ENCODE measurements at regions not wholly inside any gene's neighbourhood (a gene's known extent, or its start where the extent isn't known, plus 50 kb on each side); places are given as distances from the start of the nearest gene placed in this dataset.

DNA sequence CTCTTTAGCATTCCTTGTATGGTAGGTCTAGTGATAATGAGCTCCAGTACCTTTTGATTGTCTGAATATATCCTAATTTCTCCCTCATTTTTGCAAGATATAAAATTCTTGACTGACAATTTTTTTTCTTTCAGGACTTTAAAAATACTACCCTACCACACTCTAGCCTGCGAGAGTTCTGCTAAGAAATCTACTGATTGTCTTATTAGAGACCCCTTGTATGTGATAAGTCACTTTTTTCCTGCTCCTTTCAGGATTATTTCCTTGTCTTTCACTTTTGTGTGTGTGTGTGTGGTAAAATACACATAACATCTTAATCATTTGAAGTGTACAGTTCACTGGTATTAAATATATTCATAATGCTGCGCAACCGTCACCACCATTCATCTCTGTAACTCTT, 68.7 kb upstream of the PPP1R9A start:
- no peaks in the 10 kb centered on the region for H3K79me2 ChIP-seq (ENCODE audit: low read length)
- 0 out of 2 replicates have a peak, but pooled peaks cover 4% of the 10 kb centered on the region for H3K9me3 ChIP-seq (ENCODE audit: low read length)
- peaks cover 8% of the 10 kb centered on the region for H3K4me1 ChIP-seq (ENCODE audit: insufficient read depth, low read length)
- no peak overlapping the region for H3K27ac ChIP-seq (ENCODE audit: low read length)
- no peaks in the 10 kb centered on the region for H4K20me1 ChIP-seq (ENCODE audit: low read length)
- TF ChIP-seq EZH2phosphoT487 (IDR thresholded peaks at IDR 0.05; ENCODE audit: borderline replicate concordance, low read length) (no peak), EZH2 (IDR thresholded peaks at IDR 0.05; ENCODE audit: low read length, unreplicated experiment) (no peak)
- TF ChIP-seq, protein P1, sequence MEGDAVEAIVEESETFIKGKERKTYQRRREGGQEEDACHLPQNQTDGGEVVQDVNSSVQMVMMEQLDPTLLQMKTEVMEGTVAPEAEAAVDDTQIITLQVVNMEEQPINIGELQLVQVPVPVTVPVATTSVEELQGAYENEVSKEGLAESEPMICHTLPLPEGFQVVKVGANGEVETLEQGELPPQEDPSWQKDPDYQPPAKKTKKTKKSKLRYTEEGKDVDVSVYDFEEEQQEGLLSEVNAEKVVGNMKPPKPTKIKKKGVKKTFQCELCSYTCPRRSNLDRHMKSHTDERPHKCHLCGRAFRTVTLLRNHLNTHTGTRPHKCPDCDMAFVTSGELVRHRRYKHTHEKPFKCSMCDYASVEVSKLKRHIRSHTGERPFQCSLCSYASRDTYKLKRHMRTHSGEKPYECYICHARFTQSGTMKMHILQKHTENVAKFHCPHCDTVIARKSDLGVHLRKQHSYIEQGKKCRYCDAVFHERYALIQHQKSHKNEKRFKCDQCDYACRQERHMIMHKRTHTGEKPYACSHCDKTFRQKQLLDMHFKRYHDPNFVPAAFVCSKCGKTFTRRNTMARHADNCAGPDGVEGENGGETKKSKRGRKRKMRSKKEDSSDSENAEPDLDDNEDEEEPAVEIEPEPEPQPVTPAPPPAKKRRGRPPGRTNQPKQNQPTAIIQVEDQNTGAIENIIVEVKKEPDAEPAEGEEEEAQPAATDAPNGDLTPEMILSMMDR (conservative IDR thresholded peaks at IDR 0.05; ENCODE audit: low read depth, low read length) = no peak
- ATAC-seq = no peak
- no peak overlapping the region for H3K9ac ChIP-seq (ENCODE audit: low read length)
- no TSS peak for BruUV-seq (replicated peaks)
- ChIA-PET POLR2A (ENCODE audit: unreplicated experiment) (no interaction called here), CTCF (no interaction called here)
- no peak overlapping the region for H3K4me3 ChIP-seq (ENCODE audit: low read length)
- no peak overlapping the region for H3K4me2 ChIP-seq (ENCODE audit: low read length)
- no peaks in the 10 kb centered on the region for H3K36me3 ChIP-seq (ENCODE audit: low read depth, low read length)
- DNase-seq = no peak
- no peaks in the 10 kb centered on the region for H3F3A ChIP-seq (ENCODE audit: low read length, unreplicated experiment)
- H2AFZ ChIP-seq (ENCODE audit: low read length) = no peak overlapping the region
- H3K9me2 ChIP-seq (replicated peaks; ENCODE audit: low read length) = no peaks in the 10 kb centered on the region
- intact Hi-C loops (cut with micrococcal nuclease) = no loop called here
- H3K27me3 ChIP-seq (ENCODE audit: low read length) = no peaks in the 10 kb centered on the region

DNA sequence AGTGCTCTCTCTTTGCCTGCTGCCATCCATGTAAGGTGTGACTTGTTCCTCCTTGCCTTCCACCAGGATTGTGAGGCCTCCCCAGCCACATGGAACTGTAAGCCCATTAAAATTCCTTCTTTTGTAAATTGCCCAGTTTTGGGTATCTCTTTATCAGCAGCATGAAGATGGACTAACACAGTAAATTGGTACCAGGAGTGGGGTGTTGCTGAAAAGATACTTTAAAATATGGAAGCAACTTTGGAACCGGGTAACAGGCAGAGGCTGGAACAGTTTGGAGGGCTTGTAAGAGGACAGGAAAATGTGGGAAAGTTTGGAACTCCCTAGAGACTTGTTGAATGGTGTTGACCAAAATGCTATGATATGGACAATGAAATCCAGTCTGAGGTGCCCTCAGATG, 63.8 kb upstream of the PPP1R9A start:
- BruUV-seq (replicated peaks) = no TSS peak
- Histone ChIP-seq H3K9me3 (ENCODE audit: low read length) (0 out of 2 replicates have a peak, but pooled peaks cover 4% of the 10 kb centered on the region), H3K9me2 (replicated peaks; ENCODE audit: low read length) (no peaks in the 10 kb centered on the region), H3K4me1 (ENCODE audit: insufficient read depth, low read length) (no peaks in the 10 kb centered on the region), H3K36me3 (ENCODE audit: low read depth, low read length) (no peaks in the 10 kb centered on the region), H4K20me1 (ENCODE audit: low read length) (no peaks in the 10 kb centered on the region), H3K4me2 (ENCODE audit: low read length) (no peak overlapping the region), H3K4me3 (ENCODE audit: low read length) (no peak overlapping the region), H2AFZ (ENCODE audit: low read length) (no peak overlapping the region), H3K27me3 (ENCODE audit: low read length) (no peaks in the 10 kb centered on the region), H3K79me2 (ENCODE audit: low read length) (no peaks in the 10 kb centered on the region), H3K27ac (ENCODE audit: low read length) (no peak overlapping the region), H3F3A (ENCODE audit: low read length, unreplicated experiment) (no peaks in the 10 kb centered on the region), H3K9ac (ENCODE audit: low read length) (no peak overlapping the region)
- intact Hi-C loops (cut with micrococcal nuclease) = no loop called here
- no peak for TF ChIP-seq EZH2 (IDR thresholded peaks at IDR 0.05; ENCODE audit: low read length, unreplicated experiment)
- TF ChIP-seq, protein P1 (conservative IDR thresholded peaks at IDR 0.05; ENCODE audit: low read depth, low read length) = no peak
- TF ChIP-seq EZH2phosphoT487 (IDR thresholded peaks at IDR 0.05; ENCODE audit: borderline replicate concordance, low read length) = no peak
- DNase-seq (no peak), ATAC-seq (no peak)
- ChIA-PET POLR2A (ENCODE audit: unreplicated experiment) (no interaction called here), CTCF (no interaction called here)

DNA sequence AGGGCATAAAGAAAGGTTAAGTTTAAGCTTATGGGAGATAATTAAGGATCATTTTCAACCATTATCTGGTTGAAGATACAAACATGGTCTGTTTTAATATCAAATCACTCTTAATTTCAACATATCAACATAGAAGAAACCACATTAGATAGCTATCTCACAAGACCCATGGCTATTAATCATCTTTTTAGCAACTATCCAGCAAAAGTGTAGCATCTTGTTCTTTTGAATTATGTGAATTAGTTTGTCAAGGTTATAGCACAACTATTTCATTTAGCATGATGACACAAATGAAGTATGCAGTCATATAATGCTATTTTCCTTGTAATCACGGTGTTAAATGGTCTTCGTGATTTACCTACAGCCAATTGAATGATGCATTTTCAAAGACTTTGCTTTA, 58.9 kb upstream of the PPP1R9A start:
- Histone ChIP-seq H3K79me2 (ENCODE audit: low read length) (no peaks in the 10 kb centered on the region), H3F3A (ENCODE audit: low read length, unreplicated experiment) (no peaks in the 10 kb centered on the region), H3K4me2 (ENCODE audit: low read length) (no peak overlapping the region), H2AFZ (ENCODE audit: low read length) (no peak overlapping the region), H3K4me1 (ENCODE audit: insufficient read depth, low read length) (no peaks in the 10 kb centered on the region), H3K4me3 (ENCODE audit: low read length) (no peak overlapping the region), H3K36me3 (ENCODE audit: low read depth, low read length) (no peaks in the 10 kb centered on the region), H3K27ac (ENCODE audit: low read length) (no peak overlapping the region), H3K9me2 (replicated peaks; ENCODE audit: low read length) (no peaks in the 10 kb centered on the region), H4K20me1 (ENCODE audit: low read length) (no peaks in the 10 kb centered on the region), H3K27me3 (ENCODE audit: low read length) (no peaks in the 10 kb centered on the region), H3K9me3 (ENCODE audit: low read length) (0 out of 2 replicates have a peak, but pooled peaks cover 2% of the 10 kb centered on the region), H3K9ac (ENCODE audit: low read length) (no peak overlapping the region)
- no peak for ATAC-seq
- TF ChIP-seq EZH2 (IDR thresholded peaks at IDR 0.05; ENCODE audit: low read length, unreplicated experiment) (no peak), EZH2phosphoT487 (IDR thresholded peaks at IDR 0.05; ENCODE audit: borderline replicate concordance, low read length) (no peak)
- TF ChIP-seq, protein P1 (conservative IDR thresholded peaks at IDR 0.05; ENCODE audit: low read depth, low read length) = no peak
- ChIA-PET POLR2A (ENCODE audit: unreplicated experiment) (no interaction called here), CTCF (no interaction called here)
- DNase-seq = peak; percentile 15
- BruUV-seq (replicated peaks) = no TSS peak
- intact Hi-C loops (cut with micrococcal nuclease) = no loop called here

Measured in PC-3 (cell line).